ENCODE measurements at regions not wholly inside any gene's neighbourhood (a gene's known extent, or its start where the extent isn't known, plus 50 kb on each side); places are given as distances from the start of the nearest gene placed in this dataset.
A peak's percentile ranks its signal among the peaks of the same experiment; 100 is the strongest.
"Not testable (repeated sequence)": the region's sequence is repeated elsewhere in the genome, so short reads cannot be mapped to it uniquely, and the experiment has no call there.

DNA sequence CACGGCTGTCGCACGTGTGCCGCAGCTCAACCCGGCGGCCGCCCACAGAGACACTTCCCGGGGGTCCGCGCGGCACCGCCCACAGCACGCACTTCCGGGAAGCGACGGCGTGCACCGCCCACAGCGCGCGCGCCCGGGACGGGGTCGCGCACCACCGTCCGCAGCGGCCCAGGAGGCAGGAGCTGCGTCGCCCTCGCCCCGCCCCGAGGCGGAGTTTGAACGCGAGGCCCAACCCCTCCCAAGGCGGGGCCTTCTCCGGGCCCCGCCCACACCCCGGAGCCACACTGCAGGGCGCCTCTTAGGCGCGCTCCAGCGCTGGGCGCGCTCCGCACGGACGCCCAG is 5366.8 kb upstream of the TPTE start:
- ATAC-seq (peak; percentile 97), DNase-seq (peak; percentile 77 to 88)
- intact Hi-C loops (cut with DNase I, micrococcal nuclease) = not testable (repeated sequence)

DNA sequence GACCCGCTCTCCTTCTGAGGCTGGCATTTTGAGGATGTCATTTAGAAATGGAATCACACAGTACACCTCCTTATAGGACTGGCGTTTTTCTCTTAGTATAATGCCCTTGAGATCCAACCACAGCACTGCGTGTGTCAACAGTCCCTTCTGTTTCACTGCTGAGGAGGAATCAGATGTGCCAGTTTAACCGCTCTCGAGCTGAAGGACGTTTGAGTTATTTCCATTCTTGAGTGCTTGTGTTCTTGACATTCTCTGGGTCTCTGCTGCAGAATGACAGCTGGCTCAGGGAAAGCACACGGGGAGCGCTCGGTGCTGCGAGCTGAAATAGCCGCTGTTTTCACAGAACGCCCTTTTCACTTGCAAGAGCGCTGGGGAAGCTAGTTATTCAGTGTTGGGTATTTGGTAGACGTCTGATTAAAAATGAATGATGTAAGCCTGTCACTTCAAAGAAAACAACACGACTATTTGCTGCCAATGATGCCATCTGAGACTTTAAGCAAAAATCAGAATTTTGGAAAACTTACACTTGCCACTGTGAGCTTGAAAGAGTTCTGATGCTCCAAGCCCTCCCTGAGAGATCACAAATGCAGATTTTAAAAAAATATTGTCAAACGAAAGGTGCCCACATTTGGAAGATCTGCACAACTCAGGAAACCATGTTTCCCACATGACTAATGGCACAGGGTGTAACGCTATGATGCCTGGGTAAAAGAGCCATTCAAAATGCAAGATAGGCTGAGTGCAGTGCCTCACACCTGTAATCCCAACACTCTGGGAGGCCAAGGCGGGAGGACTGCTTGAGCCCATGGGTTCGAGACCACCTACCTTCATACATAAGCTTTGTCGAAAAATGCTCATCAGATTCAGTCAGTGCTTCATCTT is 5358.4 kb upstream of the TPTE start:
- intact Hi-C loops (cut with DNase I, micrococcal nuclease); ATAC-seq; DNase-seq: not testable (repeated sequence)

DNA sequence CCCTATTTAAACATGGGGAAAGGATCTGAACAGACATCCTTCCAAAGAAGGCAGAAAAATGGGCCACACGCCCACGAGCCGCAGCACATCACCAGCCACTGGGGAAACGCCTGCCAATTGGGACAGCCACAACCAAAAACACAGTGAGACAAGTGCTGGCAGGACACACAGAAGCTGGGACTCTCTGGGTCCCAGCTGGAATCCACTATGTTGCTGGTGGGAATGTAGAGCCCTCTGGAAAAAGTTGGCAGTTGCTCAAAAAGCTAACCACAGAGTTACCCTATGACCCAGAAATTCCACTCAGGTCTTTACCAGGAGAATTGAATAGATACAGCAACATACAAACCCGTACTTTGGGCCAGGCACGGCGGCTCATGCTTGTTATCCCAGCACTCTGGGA is 5355.6 kb upstream of the TPTE start:
- ATAC-seq = peak; percentile 26
- intact Hi-C loops (cut with DNase I, micrococcal nuclease); DNase-seq: not testable (repeated sequence)
